Ishikawa (cell line): ENCODE measurements at regions not wholly inside any gene's neighbourhood (a gene's known extent, or its start where the extent isn't known, plus 50 kb on each side); places are given as distances from the start of the nearest gene placed in this dataset.

Source experiments
- EP300 ChIP-seq: IDR thresholded peaks from 2 replicates; pipeline ENCODE4 v1.6.1; 2012; ENCODE audit warnings: borderline replicate concordance
- RAD21 ChIP-seq: IDR thresholded peaks from 2 replicates; pipeline ENCODE4 v1.6.1; 2012; ENCODE audit warnings: low read depth
- YY1 ChIP-seq: IDR thresholded peaks from 2 replicates; pipeline ENCODE4 v1.6.1; 2012; ENCODE audit warnings: low read depth
- TF ChIP-seq, protein P1 (sequence below): IDR thresholded peaks from 2 replicates; pipeline ENCODE4 v1.6.1; 2012; ENCODE audit warnings: low read depth, mild to moderate bottlenecking
- TF ChIP-seq, protein P2 (sequence below): IDR thresholded peaks from 2 replicates; pipeline ENCODE4 v1.6.1; 2012

DNA sequence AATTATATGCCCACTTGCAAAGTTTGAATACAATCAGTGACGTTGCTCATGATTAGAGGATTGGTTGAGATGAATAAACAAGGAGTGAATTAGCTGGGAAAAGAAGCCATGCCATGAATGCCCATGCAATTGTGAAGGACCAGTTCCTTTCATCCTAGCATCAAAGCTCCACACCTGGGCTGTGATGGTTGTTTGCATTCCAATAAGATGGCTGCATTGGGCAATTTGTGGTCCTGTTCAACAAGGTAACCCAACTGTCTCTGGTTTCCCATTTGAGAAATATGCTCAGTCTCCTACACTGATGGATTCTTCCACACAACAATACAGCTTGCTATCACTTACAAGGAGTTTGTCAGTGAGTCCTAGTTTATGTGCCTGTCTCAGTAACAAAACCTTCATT is 550.2 kb downstream of the STK39 start:
- TF ChIP-seq RAD21, result no peak
- TF ChIP-seq, protein P1, sequence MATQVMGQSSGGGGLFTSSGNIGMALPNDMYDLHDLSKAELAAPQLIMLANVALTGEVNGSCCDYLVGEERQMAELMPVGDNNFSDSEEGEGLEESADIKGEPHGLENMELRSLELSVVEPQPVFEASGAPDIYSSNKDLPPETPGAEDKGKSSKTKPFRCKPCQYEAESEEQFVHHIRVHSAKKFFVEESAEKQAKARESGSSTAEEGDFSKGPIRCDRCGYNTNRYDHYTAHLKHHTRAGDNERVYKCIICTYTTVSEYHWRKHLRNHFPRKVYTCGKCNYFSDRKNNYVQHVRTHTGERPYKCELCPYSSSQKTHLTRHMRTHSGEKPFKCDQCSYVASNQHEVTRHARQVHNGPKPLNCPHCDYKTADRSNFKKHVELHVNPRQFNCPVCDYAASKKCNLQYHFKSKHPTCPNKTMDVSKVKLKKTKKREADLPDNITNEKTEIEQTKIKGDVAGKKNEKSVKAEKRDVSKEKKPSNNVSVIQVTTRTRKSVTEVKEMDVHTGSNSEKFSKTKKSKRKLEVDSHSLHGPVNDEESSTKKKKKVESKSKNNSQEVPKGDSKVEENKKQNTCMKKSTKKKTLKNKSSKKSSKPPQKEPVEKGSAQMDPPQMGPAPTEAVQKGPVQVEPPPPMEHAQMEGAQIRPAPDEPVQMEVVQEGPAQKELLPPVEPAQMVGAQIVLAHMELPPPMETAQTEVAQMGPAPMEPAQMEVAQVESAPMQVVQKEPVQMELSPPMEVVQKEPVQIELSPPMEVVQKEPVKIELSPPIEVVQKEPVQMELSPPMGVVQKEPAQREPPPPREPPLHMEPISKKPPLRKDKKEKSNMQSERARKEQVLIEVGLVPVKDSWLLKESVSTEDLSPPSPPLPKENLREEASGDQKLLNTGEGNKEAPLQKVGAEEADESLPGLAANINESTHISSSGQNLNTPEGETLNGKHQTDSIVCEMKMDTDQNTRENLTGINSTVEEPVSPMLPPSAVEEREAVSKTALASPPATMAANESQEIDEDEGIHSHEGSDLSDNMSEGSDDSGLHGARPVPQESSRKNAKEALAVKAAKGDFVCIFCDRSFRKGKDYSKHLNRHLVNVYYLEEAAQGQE, result no peak
- no peak for TF ChIP-seq EP300
- TF ChIP-seq, protein P2, sequence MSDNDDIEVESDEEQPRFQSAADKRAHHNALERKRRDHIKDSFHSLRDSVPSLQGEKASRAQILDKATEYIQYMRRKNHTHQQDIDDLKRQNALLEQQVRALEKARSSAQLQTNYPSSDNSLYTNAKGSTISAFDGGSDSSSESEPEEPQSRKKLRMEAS, result no peak
- TF ChIP-seq YY1, result no peak
